Chondrocyte (in vitro differentiated cells): ENCODE measurements at regions not wholly inside any gene's neighbourhood (a gene's known extent, or its start where the extent isn't known, plus 50 kb on each side); places are given as distances from the start of the nearest gene placed in this dataset.
"Not testable (repeated sequence)": the region's sequence is repeated elsewhere in the genome, so short reads cannot be mapped to it uniquely, and the experiment has no call there.

ENCODE experiments used
- DNase-seq: peaks from one replicate; pipeline ENCODE4 v3.0.0; 2021; ENCODE audit warnings: mixed read lengths, low spot score
- H3K27ac Mint-ChIP-seq: one replicate; pipeline ENCODE4 v1.8.0; 2021; ENCODE audit warnings: mild to moderate bottlenecking, moderate library complexity, mixed read lengths; ENCODE audit not compliant: unreplicated experiment
- H3K27me3 Mint-ChIP-seq: 2 replicates; pipeline ENCODE4 v1.8.0; 2021; ENCODE audit warnings: low read depth, mixed read lengths
- H3K36me3 Mint-ChIP-seq: 2 replicates; pipeline ENCODE4 v1.8.0; 2021; ENCODE audit warnings: low read depth, mixed read lengths
- H3K4me1 Mint-ChIP-seq: 2 replicates; pipeline ENCODE4 v1.8.0; 2021; ENCODE audit warnings: low read depth, mild to moderate bottlenecking, mixed read lengths
- H3K4me3 Mint-ChIP-seq: one replicate; pipeline ENCODE4 v1.8.0; 2021; ENCODE audit warnings: mild to moderate bottlenecking, moderate library complexity, mixed read lengths; ENCODE audit not compliant: unreplicated experiment
- H3K9me3 Mint-ChIP-seq: 2 replicates; pipeline ENCODE4 v1.8.0; 2021; ENCODE audit warnings: low read depth, mixed read lengths
- CTCF ChIP-seq: fragments of 200-600 bp; sonication (generic); IDR thresholded peaks from 2 replicates; pipeline ENCODE4 v1.5.0; 2021; ENCODE audit warnings: antibody characterized with exemption, mild to moderate bottlenecking, moderate library complexity

GRCh38 chr4:38416450-38417014 lies 247.5 kb upstream of the KLF3 start:
- Mint-ChIP-seq H3K27me3 (no peaks in the 10 kb centered on the region), H3K9me3 (peaks cover 9% of the 10 kb centered on the region), H3K4me1 (peaks cover 15% of the 10 kb centered on the region), H3K27ac (no peak overlapping the region), H3K4me3 (no peak overlapping the region), H3K36me3 (no peaks in the 10 kb centered on the region)
- no peak for DNase-seq
- TF ChIP-seq CTCF = no peak

GRCh38 chr4:38420254-38420653 lies 243.7 kb upstream of the KLF3 start:
- H3K27ac Mint-ChIP-seq, H3K4me3 Mint-ChIP-seq, H3K4me1 Mint-ChIP-seq, H3K36me3 Mint-ChIP-seq, H3K27me3 Mint-ChIP-seq, DNase-seq, H3K9me3 Mint-ChIP-seq: not testable (repeated sequence)

GRCh38 chr4:38422850-38423249 lies 241.1 kb upstream of the KLF3 start:
- Mint-ChIP-seq H3K27ac (no peak overlapping the region), H3K27me3 (peaks cover 4% of the 10 kb centered on the region), H3K36me3 (no peaks in the 10 kb centered on the region), H3K9me3 (peaks cover 9% of the 10 kb centered on the region), H3K4me1 (no peaks in the 10 kb centered on the region), H3K4me3 (no peak overlapping the region)
- DNase-seq = no peak
- no peak for TF ChIP-seq CTCF

- Mint-ChIP-seq H3K27me3 (peaks cover 5% of the 10 kb centered on the region), H3K9me3 (peaks cover 6% of the 10 kb centered on the region), H3K36me3 (no peaks in the 10 kb centered on the region), H3K4me3 (no peak overlapping the region), H3K4me1 (no peaks in the 10 kb centered on the region), H3K27ac (no peak overlapping the region)
- no peak for DNase-seq
- TF ChIP-seq CTCF = no peak
Measured at GRCh38 chr4:38424151-38424871, 239.7 kb upstream of the KLF3 start.

GRCh38 chr4:38426532-38426931 lies 237.5 kb upstream of the KLF3 start:
- Mint-ChIP-seq H3K4me1 (no peaks in the 10 kb centered on the region), H3K9me3 (no peaks in the 10 kb centered on the region), H3K36me3 (no peaks in the 10 kb centered on the region), H3K4me3 (no peak overlapping the region), H3K27me3 (peaks cover 5% of the 10 kb centered on the region), H3K27ac (no peak overlapping the region)
- no peak for DNase-seq
- no peak for TF ChIP-seq CTCF

GRCh38 chr4:38430841-38431240 lies 233.2 kb upstream of the KLF3 start:
- no peak overlapping the region for H3K27ac Mint-ChIP-seq
- TF ChIP-seq CTCF = no peak
- H3K4me3 Mint-ChIP-seq = no peak overlapping the region
- no peak for DNase-seq
- peaks cover 6% of the 10 kb centered on the region for H3K36me3 Mint-ChIP-seq
- H3K4me1 Mint-ChIP-seq = no peaks in the 10 kb centered on the region
- H3K9me3 Mint-ChIP-seq = peaks cover 29% of the 10 kb centered on the region
- peaks cover 14% of the 10 kb centered on the region for H3K27me3 Mint-ChIP-seq
